ENCODE measurements at regions not wholly inside any gene's neighbourhood (a gene's known extent, or its start where the extent isn't known, plus 50 kb on each side); places are given as distances from the start of the nearest gene placed in this dataset.

DNA sequence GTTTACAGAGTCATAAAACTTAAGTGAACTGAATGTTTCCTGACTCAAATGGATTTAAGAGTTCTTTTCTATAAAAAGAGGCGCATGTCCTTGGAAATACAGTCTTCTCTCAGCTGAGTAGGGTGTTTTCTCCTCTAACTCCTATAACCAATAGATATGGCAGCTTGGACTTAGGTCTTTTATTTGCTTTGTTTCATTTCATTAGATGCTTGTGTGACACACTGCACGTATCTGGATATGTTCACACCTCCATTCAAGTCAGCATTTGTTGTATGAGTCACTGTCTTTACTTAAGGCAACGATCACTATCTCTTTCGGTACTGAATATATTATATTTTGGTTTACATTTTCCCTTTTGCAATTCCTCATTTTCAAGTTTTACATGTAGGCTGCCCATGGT, 136.6 kb downstream of the ARSF start:
- TF ChIP-seq, protein P1, sequence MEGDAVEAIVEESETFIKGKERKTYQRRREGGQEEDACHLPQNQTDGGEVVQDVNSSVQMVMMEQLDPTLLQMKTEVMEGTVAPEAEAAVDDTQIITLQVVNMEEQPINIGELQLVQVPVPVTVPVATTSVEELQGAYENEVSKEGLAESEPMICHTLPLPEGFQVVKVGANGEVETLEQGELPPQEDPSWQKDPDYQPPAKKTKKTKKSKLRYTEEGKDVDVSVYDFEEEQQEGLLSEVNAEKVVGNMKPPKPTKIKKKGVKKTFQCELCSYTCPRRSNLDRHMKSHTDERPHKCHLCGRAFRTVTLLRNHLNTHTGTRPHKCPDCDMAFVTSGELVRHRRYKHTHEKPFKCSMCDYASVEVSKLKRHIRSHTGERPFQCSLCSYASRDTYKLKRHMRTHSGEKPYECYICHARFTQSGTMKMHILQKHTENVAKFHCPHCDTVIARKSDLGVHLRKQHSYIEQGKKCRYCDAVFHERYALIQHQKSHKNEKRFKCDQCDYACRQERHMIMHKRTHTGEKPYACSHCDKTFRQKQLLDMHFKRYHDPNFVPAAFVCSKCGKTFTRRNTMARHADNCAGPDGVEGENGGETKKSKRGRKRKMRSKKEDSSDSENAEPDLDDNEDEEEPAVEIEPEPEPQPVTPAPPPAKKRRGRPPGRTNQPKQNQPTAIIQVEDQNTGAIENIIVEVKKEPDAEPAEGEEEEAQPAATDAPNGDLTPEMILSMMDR (IDR thresholded peaks at IDR 0.05), result no peak
- TF ChIP-seq POLR2A (IDR thresholded peaks at IDR 0.05), result no peak

All from lower leg skin (tissue), 3 donors.